HepG2 (cell line): ENCODE measurements at regions not wholly inside any gene's neighbourhood (a gene's known extent, or its start where the extent isn't known, plus 50 kb on each side); places are given as distances from the start of the nearest gene placed in this dataset.

ENCODE experiments used
- ATAC-seq: fragments of 200-7000 bp; cut with Tn5 transposase; 3 replicates; pipeline ENCODE4 v1.9.1; 2020; ENCODE audit warnings: mild to moderate bottlenecking, moderate library complexity
- BruUV-seq: library from RNA; stranded (reverse); fragments of 400-500 nt; replicated peaks from 2 replicates; lab custom pipeline; 2021; lab: Mats Ljungman, UMichigan
- CTCF ChIA-PET: fragments of 300-600 bp; formaldehyde crosslinking; extraction: SDS; loops from one replicate; lab custom pipeline; 2021; ENCODE audit warnings: low total read pairs, inconsistent platforms, low intra/inter-chr PET ratio; lab: Yijun Ruan, JAX
- POLR2A ChIA-PET: fragments of 350-600 bp; sonication (Branson Sonifier 250); formaldehyde crosslinking; loops from one replicate; lab custom pipeline; 2020; ENCODE audit warnings: antibody characterized with exemption, inconsistent platforms; lab: Yijun Ruan, JAX
- DNase-seq: peaks from one replicate; pipeline ENCODE4 v3.0.0-alpha.2; 2015; ENCODE audit warnings: low spot score
- FAIRE-seq: peaks from 3 replicates; lab custom pipeline; 2011; peaks lifted over from hg19 to GRCh38; lab: Jason Lieb, UNC
- H2AFZ ChIP-seq: one replicate; pipeline ENCODE4 v1.6.1; 2011; ENCODE audit warnings: low read length, inconsistent platforms
- H3K27ac ChIP-seq: fragments of 300-600 bp; 3 replicates; pipeline ENCODE4 v1.8.0; 2011; ENCODE audit warnings: mixed run types, mild to moderate bottlenecking, mixed read lengths, low read length, inconsistent platforms; ENCODE audit not compliant: insufficient read depth; ENCODE audit errors: extremely low read length
- H3K27me3 ChIP-seq, 2 experiments: fragments of 200-600 bp in 1 of 2; 2 replicates in 1 of 2; 3 replicates in 1 of 2; pipeline versions ENCODE4 v1.6.0 to v1.8.0; 2011; ENCODE audit warnings: low read length in 2 of 2, mild to moderate bottlenecking in 2 of 2, moderate library complexity in 2 of 2, inconsistent platforms in 1 of 2; ENCODE audit not compliant: insufficient read depth in 2 of 2, control insufficient read depth in 1 of 2
- H3K36me3 ChIP-seq, 2 experiments: fragments of 200-600 bp in 1 of 2; replicated peaks in 1 of 2; 2 replicates in 1 of 2; 3 replicates in 1 of 2; pipeline versions ENCODE4 v1.5.1 to v1.8.0; 2011; ENCODE audit warnings: low read length in 2 of 2, inconsistent platforms in 1 of 2; ENCODE audit not compliant: insufficient read depth in 2 of 2, control insufficient read depth in 1 of 2
- H3K4me1 ChIP-seq: 2 replicates; pipeline ENCODE4 v1.5.1; 2012; ENCODE audit warnings: low read length, inconsistent platforms; ENCODE audit not compliant: insufficient read depth
- H3K4me2 ChIP-seq: 2 replicates; pipeline ENCODE4 v1.6.0; 2011; ENCODE audit warnings: low read depth, low read length, inconsistent platforms
- H3K4me3 ChIP-seq, 3 experiments: fragments of 200-600 bp in 1 of 3; sonication (generic), shearing (Covaris generic) in 1 of 3; replicated peaks in 1 of 3; 2 replicates each; pipeline ENCODE4 v1.5.1; 2011 to 2016; ENCODE audit warnings: low read length in 3 of 3, inconsistent platforms in 2 of 3, low read depth in 2 of 3, mild to moderate bottlenecking in 2 of 3, control low read depth in 1 of 3, mixed read lengths in 1 of 3; ENCODE audit not compliant: insufficient read depth in 1 of 3
- H3K79me2 ChIP-seq: one replicate; pipeline ENCODE4 v1.6.1; 2011; ENCODE audit warnings: low read length, inconsistent platforms; ENCODE audit not compliant: insufficient read depth
- H3K9ac ChIP-seq: 2 replicates; pipeline ENCODE4 v1.6.0; 2011; ENCODE audit warnings: mild to moderate bottlenecking, low read depth, low read length, inconsistent platforms; ENCODE audit not compliant: insufficient read depth
- H3K9me3 ChIP-seq: 2 replicates; pipeline ENCODE4 v1.5.1; 2012; ENCODE audit warnings: mild to moderate bottlenecking, low read length
- H4K20me1 ChIP-seq: 2 replicates; pipeline ENCODE4 v1.6.0; 2011; ENCODE audit warnings: inconsistent platforms, mild to moderate bottlenecking, low read length, moderate library complexity; ENCODE audit not compliant: insufficient read depth
- ARHGAP35 ChIP-seq: sonication (generic); formaldehyde crosslinking; IDR thresholded peaks from 2 replicates; pipeline ENCODE4 v1.9.0; 2022; ENCODE audit warnings: mild to moderate bottlenecking, inconsistent platforms, moderate library complexity, missing genetic modification reagents, borderline replicate concordance
- CEBPB ChIP-seq: IDR thresholded peaks from 2 replicates; pipeline ENCODE4 v1.6.1; 2011; ENCODE audit warnings: low read depth, low read length, improper control_type of control experiment, borderline replicate concordance
- DDIT3 ChIP-seq: sonication (generic); formaldehyde crosslinking; IDR thresholded peaks from 2 replicates; pipeline ENCODE4 v1.4.0; 2020; ENCODE audit warnings: mild to moderate bottlenecking, missing genetic modification reagents
- FOXA1 ChIP-seq, 2 experiments: fragments of 450-650 bp in 1 of 2; sonication (generic) in 1 of 2; formaldehyde crosslinking in 1 of 2; IDR thresholded peaks; 2 replicates each; pipeline versions ENCODE4 v1.4.0 to v1.6.1; 2016 to 2020; ENCODE audit warnings: missing genetic modification reagents in 1 of 2
- FOXA3 ChIP-seq: IDR thresholded peaks from 2 replicates; pipeline ENCODE4 v1.6.1; 2016; ENCODE audit warnings: missing genetic modification reagents, missing compliant biosample characterization
- FOXK2 ChIP-seq: fragments of 450-650 bp; IDR thresholded peaks from 2 replicates; pipeline ENCODE4 v1.6.1; 2016
- GPN1 ChIP-seq: sonication (generic); formaldehyde crosslinking; IDR thresholded peaks from 2 replicates; pipeline ENCODE4 v1.5.1; 2020; ENCODE audit warnings: missing genetic modification reagents, borderline replicate concordance
- HOXD1 ChIP-seq: sonication (generic); formaldehyde crosslinking; IDR thresholded peaks from 2 replicates; pipeline ENCODE4 v1.5.0; 2020; ENCODE audit warnings: missing genetic modification reagents
- ZNF280B ChIP-seq: sonication (generic); formaldehyde crosslinking; IDR thresholded peaks from 2 replicates; pipeline ENCODE4 v1.5.0; 2020; ENCODE audit warnings: missing genetic modification reagents, mild to moderate bottlenecking, borderline replicate concordance
- ZNF34 ChIP-seq: sonication (generic); formaldehyde crosslinking; IDR thresholded peaks from 2 replicates; pipeline ENCODE4 v1.4.0; 2020; ENCODE audit warnings: mild to moderate bottlenecking, missing genetic modification reagents, borderline replicate concordance
- ZNF570 ChIP-seq: sonication (generic); formaldehyde crosslinking; IDR thresholded peaks from 2 replicates; pipeline ENCODE4 v1.4.0; 2020; ENCODE audit warnings: mild to moderate bottlenecking, missing genetic modification reagents, borderline replicate concordance
- ZNF652 ChIP-seq: IDR thresholded peaks from 2 replicates; pipeline ENCODE4 v1.6.1; 2016; ENCODE audit warnings: low read depth, borderline replicate concordance
- ZNF761 ChIP-seq: sonication (generic); formaldehyde crosslinking; conservative IDR thresholded peaks from 2 replicates; pipeline ENCODE4 v1.4.0; 2020; ENCODE audit warnings: mild to moderate bottlenecking, missing genetic modification reagents
- WGBS: methylation state at CpG from one replicate; pipeline ENCODE4 v1.1.6; 2017; ENCODE audit warnings: low lambda C conversion rate; 5-methylcytosine and 5-hydroxymethylcytosine counted together
- in situ Hi-C: cut with HindIII; loops from 2 replicates; pipeline ENCODE4 v1.10.0; 2017; ENCODE audit warnings: low pct_unique_long_range_greater_than_20kb; ENCODE audit not compliant: extremely low pct_ligation_motif_present
- intact Hi-C: fragments of 100-400 bp; cut with micrococcal nuclease; formaldehyde crosslinking; loops from one replicate; pipeline ENCODE4 v1.10.0; 2022; ENCODE audit not compliant: unreplicated experiment

- POLR2A ChIA-PET = no interaction called here
- no peaks in the 10 kb centered on the region for H3K79me2 ChIP-seq
Observed at GRCh38 chr18:68053290-68053689, 536.8 kb upstream of the DSEL start.

More at GRCh38 chr18:68053290-68053689, 536.8 kb upstream of the DSEL start:
- Histone ChIP-seq H3K9me3 (no peaks in the 10 kb centered on the region), H3K27me3 (no peaks in the 10 kb centered on the region; a peak in 1 of 5 replicates), H2AFZ (no peak overlapping the region), H3K27ac (no peak overlapping the region), H4K20me1 (no peaks in the 10 kb centered on the region), H3K4me3 (no peak overlapping the region), H3K36me3 (no peaks in the 10 kb centered on the region), H3K4me2 (no peak overlapping the region), H3K4me1 (no peaks in the 10 kb centered on the region), H3K9ac (no peak overlapping the region)
- BruUV-seq = no TSS peak
- in situ Hi-C loops (no loop called here), intact Hi-C loops (no loop called here)
- ATAC-seq (no peak), FAIRE-seq (no peak), DNase-seq (no peak)
- no peak for TF ChIP-seq ZNF34 (CRISPR knock-in tag)
- no peak for TF ChIP-seq ZNF570 (CRISPR knock-in tag)
- TF ChIP-seq DDIT3 (CRISPR knock-in tag) = no peak
- 0 out of 2 replicates have a peak, but pooled peaks have one; percentile 18 for TF ChIP-seq FOXA3 (CRISPR knock-in tag)
- TF ChIP-seq CEBPB = peak; percentile 65; the same call in 1 of the 2 replicates
- TF ChIP-seq GPN1 (CRISPR knock-in tag) = no peak
- TF ChIP-seq HOXD1 (CRISPR knock-in tag) = no peak
- TF ChIP-seq ZNF761 (CRISPR knock-in tag) = no peak
- no peak for TF ChIP-seq FOXK2
- TF ChIP-seq ZNF280B (CRISPR knock-in tag) = no peak
- TF ChIP-seq ARHGAP35 (CRISPR knock-in tag) = no peak
- TF ChIP-seq ZNF652 (CRISPR knock-in tag) = no peak
- TF ChIP-seq FOXA1 (IDR thresholded peaks at IDR 0.05) = peak; percentile 15; the same call in 1 of the 2 replicates
- TF ChIP-seq FOXA1 (CRISPR knock-in tag; IDR thresholded peaks at IDR 0.05) = no peak
- 0% methylated on average over 2 of the region's 2 CpGs for WGBS
- CTCF ChIA-PET = no interaction called here
